ENCODE measurements at regions not wholly inside any gene's neighbourhood (a gene's known extent, or its start where the extent isn't known, plus 50 kb on each side); places are given as distances from the start of the nearest gene placed in this dataset.

GRCh38 chr1:143727263-143727662 is 244.5 kb downstream of the FAM72C start:
- Histone ChIP-seq H3K36me3 (no peaks in the 10 kb centered on the region), H3K27ac (no peak overlapping the region), H3K4me3 (no peak overlapping the region), H3K4me1 (no peaks in the 10 kb centered on the region), H3K27me3 (peaks cover 0 to 8% (median 0%) of the 10 kb centered on the region in 3 donors), H3K9me3 (no peaks in the 10 kb centered on the region)
- TF ChIP-seq CTCF (IDR thresholded peaks at IDR 0.05 in 4 of 5, conservative IDR thresholded peaks at IDR 0.05 in 1 of 5) (no peak), POLR2A (IDR thresholded peaks at IDR 0.05) (no peak)
- ATAC-seq (no peak), DNase-seq (no peak)
- in situ Hi-C loops (cut with MboI; ENCODE audit: low sequenced_read_pairs in 4 of 4), result no loop called here
- intact Hi-C loops (cut with DNase I; ENCODE audit: low total_unique reads), result no loop called here

- H3K27me3 ChIP-seq, result no peaks in the 10 kb centered on the region
- intact Hi-C loops (cut with DNase I; ENCODE audit: low total_unique reads), result no loop called here
- no peak for ATAC-seq
Observed at GRCh38 chr1:143721024-143721373, 250.8 kb downstream of the FAM72C start.

DNA sequence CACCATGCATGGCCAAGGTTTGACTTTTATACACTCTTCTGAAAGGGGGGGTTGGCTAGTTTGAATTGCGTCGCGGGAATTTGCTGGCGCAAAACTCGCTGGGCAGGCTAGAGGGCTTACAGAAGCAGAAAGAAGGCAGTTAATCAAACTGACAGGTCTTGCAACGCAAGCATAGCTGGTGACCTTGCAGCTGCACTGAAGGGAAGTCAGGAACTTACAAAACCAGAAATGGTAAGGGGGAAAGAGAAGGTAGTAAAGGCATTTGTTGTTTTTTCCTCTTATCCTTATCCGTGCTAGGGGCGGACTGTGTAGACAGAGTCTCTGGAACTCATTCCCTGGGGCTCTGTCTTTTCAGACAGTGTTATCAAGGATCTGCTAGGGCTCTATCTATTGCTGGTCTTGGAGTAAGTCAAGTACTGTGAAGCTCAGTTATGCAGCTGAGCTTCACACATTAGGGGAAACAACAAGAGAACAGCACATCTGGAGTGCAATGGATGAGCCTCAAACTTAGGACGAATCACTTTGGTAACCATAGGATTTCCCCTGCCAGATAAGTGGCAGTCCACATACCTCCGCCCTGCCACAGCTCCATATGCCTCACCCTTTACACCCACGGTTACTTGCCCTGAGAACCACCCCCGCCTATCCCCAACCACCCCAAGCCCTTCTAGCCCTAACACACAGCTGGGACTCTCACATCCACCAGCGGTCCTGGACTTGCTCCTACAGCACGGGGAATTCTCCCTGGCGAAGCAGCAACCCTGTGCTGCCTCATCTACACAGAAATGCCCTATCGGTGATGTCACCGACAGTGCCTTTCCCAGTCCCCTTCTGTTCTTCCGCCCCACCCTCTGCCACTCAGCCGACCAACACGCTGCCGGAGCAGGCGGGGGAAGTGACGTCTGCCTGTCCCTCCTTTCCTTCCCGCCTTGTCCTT is 251.4 kb downstream of the FAM72C start:
- Histone ChIP-seq H3K27me3 (no peaks in the 10 kb centered on the region), H3K4me3 (no peak overlapping the region), H3K36me3 (no peaks in the 10 kb centered on the region), H3K4me1 (no peaks in the 10 kb centered on the region), H3K9me3 (no peaks in the 10 kb centered on the region), H3K27ac (no peak overlapping the region)
- in situ Hi-C loops (cut with MboI; ENCODE audit: low sequenced_read_pairs in 4 of 4) (no loop called here), intact Hi-C loops (cut with DNase I; ENCODE audit: low total_unique reads) (no loop called here)
- no peak for DNase-seq
- ATAC-seq, result no peak
- TF ChIP-seq CTCF (IDR thresholded peaks at IDR 0.05 in 4 of 5, conservative IDR thresholded peaks at IDR 0.05 in 1 of 5) (no peak), POLR2A (IDR thresholded peaks at IDR 0.05) (no peak)

More at GRCh38 chr1:143721024-143721373, 250.8 kb downstream of the FAM72C start:
- no peak for DNase-seq
- no peaks in the 10 kb centered on the region for H3K4me1 ChIP-seq
- no peak overlapping the region for H3K27ac ChIP-seq
- H3K36me3 ChIP-seq, result no peaks in the 10 kb centered on the region
- no peak for TF ChIP-seq CTCF (IDR thresholded peaks at IDR 0.05 in 4 of 5, conservative IDR thresholded peaks at IDR 0.05 in 1 of 5)
- TF ChIP-seq POLR2A (IDR thresholded peaks at IDR 0.05), result no peak
- H3K4me3 ChIP-seq, result no peak overlapping the region
- no peaks in the 10 kb centered on the region for H3K9me3 ChIP-seq
- in situ Hi-C loops (cut with MboI; ENCODE audit: low sequenced_read_pairs in 4 of 4), result no loop called here

DNA sequence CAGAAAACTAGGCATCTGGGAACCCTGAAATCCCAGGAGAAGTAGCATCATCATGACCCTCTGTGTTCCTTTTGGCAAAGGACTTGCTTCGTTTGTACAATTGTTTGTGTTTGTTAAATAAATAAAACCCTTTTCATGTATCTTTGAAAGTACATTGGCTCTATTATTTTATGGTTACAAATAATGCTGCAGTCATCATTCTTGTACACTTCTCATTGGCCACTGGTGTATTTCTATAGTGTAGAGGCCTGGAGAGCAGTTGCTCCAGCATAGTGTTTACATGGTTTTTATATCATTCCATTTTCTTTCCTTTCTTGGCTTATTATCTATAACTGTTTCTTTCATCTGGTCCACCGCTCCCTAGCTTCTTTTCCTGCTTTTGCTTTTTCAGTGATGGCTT is 253.3 kb downstream of the FAM72C start:
- no peaks in the 10 kb centered on the region for H3K4me1 ChIP-seq
- no peaks in the 10 kb centered on the region for H3K27me3 ChIP-seq
- in situ Hi-C loops (cut with MboI; ENCODE audit: low sequenced_read_pairs in 4 of 4), result no loop called here

GRCh38 chr1:143718021-143718420 is 253.8 kb downstream of the FAM72C start:
- in situ Hi-C loops (cut with MboI; ENCODE audit: low sequenced_read_pairs in 4 of 4) (no loop called here), intact Hi-C loops (cut with DNase I; ENCODE audit: low total_unique reads) (no loop called here)
- Histone ChIP-seq H3K4me1 (no peaks in the 10 kb centered on the region), H3K9me3 (no peaks in the 10 kb centered on the region), H3K4me3 (no peak overlapping the region), H3K27me3 (no peaks in the 10 kb centered on the region), H3K36me3 (no peaks in the 10 kb centered on the region), H3K27ac (no peak overlapping the region)
- TF ChIP-seq CTCF (IDR thresholded peaks at IDR 0.05 in 4 of 5, conservative IDR thresholded peaks at IDR 0.05 in 1 of 5) (no peak), POLR2A (IDR thresholded peaks at IDR 0.05) (no peak)
- ATAC-seq (no peak), DNase-seq (no peak)

More for the DNA sequence above, 253.3 kb downstream of the FAM72C start:
- no peak for TF ChIP-seq POLR2A (IDR thresholded peaks at IDR 0.05)
- ATAC-seq (no peak), DNase-seq (no peak)
- Histone ChIP-seq H3K27ac (no peak overlapping the region), H3K4me3 (no peak overlapping the region), H3K9me3 (no peaks in the 10 kb centered on the region), H3K36me3 (no peaks in the 10 kb centered on the region)
- intact Hi-C loops (cut with DNase I; ENCODE audit: low total_unique reads), result no loop called here

Data from gastrocnemius medialis (tissue), 4 donors.